T-cell (primary cell): ENCODE measurements at regions not wholly inside any gene's neighbourhood (a gene's known extent, or its start where the extent isn't known, plus 50 kb on each side); places are given as distances from the start of the nearest gene placed in this dataset.

Source experiments
- ATAC-seq, 4 experiments: fragments of 200-7000 bp in 3 of 4; fragments of 150-1000 bp in 1 of 4; cut with Tn5 transposase; replicated peaks in 1 of 4; 1 replicate in 3 of 4; 2 replicates in 1 of 4; pipeline ENCODE4 v1.10.0; 2021; ENCODE audit warnings: moderate library complexity in 3 of 4, mild to moderate bottlenecking in 2 of 4, moderate number of reproducible peaks in 1 of 4
- CTCF ChIA-PET, 2 donors: fragments of 300-600 bp; sonication (Branson Sonifier 250); formaldehyde crosslinking; loops; one replicate each; lab custom pipeline; 2022; ENCODE audit warnings: antibody characterized with exemption in 2 of 2; lab: Charles Lee
- POLR2A ChIA-PET, 2 donors: fragments of 300-600 bp; sonication (Branson Sonifier 250); formaldehyde crosslinking; loops; one replicate each; lab custom pipeline; 2022; ENCODE audit warnings: antibody characterized with exemption in 2 of 2; lab: Charles Lee
- DNase-seq, 35 experiments: peaks; one replicate each; pipeline versions ENCODE4 v3.0.0 to v3.0.0-alpha.2; 2013 to 2023
- H3K27ac ChIP-seq: one replicate; pipeline ENCODE4 v1.5.1; 2013; ENCODE audit warnings: low read length
- H3K27me3 ChIP-seq, 2 experiments: replicated peaks in 1 of 2; 1 replicate in 1 of 2; 2 replicates in 1 of 2; pipeline versions ENCODE4 v1.6.1 to v1.7.0; 2013; ENCODE audit warnings: low read length in 1 of 2, mixed read lengths in 1 of 2; ENCODE audit not compliant: control insufficient read depth in 2 of 2, insufficient read depth in 2 of 2; ENCODE audit errors: extremely low read depth in 1 of 2
- H3K36me3 ChIP-seq, 2 donors: 1 replicate in 1 of 2; 2 replicates in 1 of 2; pipeline versions ENCODE4 v1.6.1 to v1.7.0; 2013; ENCODE audit warnings: low read length in 1 of 2; ENCODE audit not compliant: control insufficient read depth in 2 of 2, insufficient read depth in 1 of 2; ENCODE audit errors: extremely low read depth in 1 of 2
- H3K4me1 ChIP-seq, 2 experiments: 1 replicate in 1 of 2; 2 replicates in 1 of 2; pipeline versions ENCODE4 v1.6.1 to v1.7.0; 2013; ENCODE audit warnings: low read length in 2 of 2, mixed read lengths in 1 of 2; ENCODE audit not compliant: insufficient read depth in 2 of 2, control insufficient read depth in 1 of 2; ENCODE audit errors: extremely low read depth in 1 of 2
- H3K4me3 ChIP-seq, 2 donors: 1 replicate in 1 of 2; 2 replicates in 1 of 2; pipeline versions ENCODE4 v1.5.1 to v1.7.0; 2013; ENCODE audit warnings: mild to moderate bottlenecking in 2 of 2, low read length in 1 of 2, moderate library complexity in 1 of 2; ENCODE audit not compliant: control insufficient read depth in 1 of 2; ENCODE audit errors: extremely low read depth in 1 of 2
- H3K9me3 ChIP-seq: 2 replicates; pipeline ENCODE4 v1.7.0; 2013
- H3K27ac Mint-ChIP-seq, 2 donors: one replicate each; pipeline ENCODE4 v1.8.0; 2020 to 2021; ENCODE audit warnings: mild to moderate bottlenecking in 2 of 2, mixed read lengths in 2 of 2
- H3K27me3 Mint-ChIP-seq, 2 donors: one replicate each; pipeline ENCODE4 v1.8.0; 2021 to 2022; ENCODE audit warnings: mixed read lengths in 2 of 2
- H3K36me3 Mint-ChIP-seq: one replicate; pipeline ENCODE4 v1.8.0; 2021; ENCODE audit warnings: mixed read lengths
- H3K4me1 Mint-ChIP-seq, 3 donors: one replicate each; pipeline ENCODE4 v1.8.0; 2020 to 2022; ENCODE audit warnings: mixed read lengths in 3 of 3, mild to moderate bottlenecking in 1 of 3
- H3K4me3 Mint-ChIP-seq, 3 donors: one replicate each; pipeline ENCODE4 v1.8.0; 2020 to 2022; ENCODE audit warnings: mild to moderate bottlenecking in 3 of 3, mixed read lengths in 3 of 3, moderate library complexity in 3 of 3
- H3K9me3 Mint-ChIP-seq, 3 donors: one replicate each; pipeline ENCODE4 v1.8.0; 2020 to 2022; ENCODE audit warnings: mixed read lengths in 3 of 3
- WGBS: methylation state at CpG from one replicate; pipeline ENCODE4 v1.1.5; 2013; ENCODE audit warnings: missing lambda C conversion rate; ENCODE audit not compliant: insufficient coverage; 5-methylcytosine and 5-hydroxymethylcytosine counted together

GRCh38 chr5:176184608-176185132, 53.6 kb upstream of the SIMC1 start:
- CTCF ChIA-PET = no interaction called here

GRCh38 chr5:176185133-176185733, 53.0 kb upstream of the SIMC1 start:
- no peak overlapping the region for H3K4me3 Mint-ChIP-seq
- H3K27ac Mint-ChIP-seq = no peak overlapping the region
- DNase-seq (no peak), ATAC-seq (no peak)
- ChIA-PET POLR2A (no interaction called here), CTCF (interaction anchor here in 1 of 2 donors (0.7 kb wide), 1 partner anchor 170 kb away, joined by 10 read pairs; no protein-coding TSS in a partner anchor)
- H3K4me1 Mint-ChIP-seq = no peaks in the 10 kb centered on the region
- H3K4me3 ChIP-seq = no peak overlapping the region
- peaks cover 5 to 10% of the 10 kb centered on the region in 2 experiments for H3K27me3 ChIP-seq
- H3K27me3 Mint-ChIP-seq = peaks cover 13 to 16% of the 10 kb centered on the region in 2 donors
- H3K36me3 Mint-ChIP-seq = no peaks in the 10 kb centered on the region
- no peaks in the 10 kb centered on the region for H3K9me3 Mint-ChIP-seq
- no peak overlapping the region for H3K27ac ChIP-seq
- 70% methylated on average over 4 of the region's 9 CpGs for WGBS
- H3K9me3 ChIP-seq = no peaks in the 10 kb centered on the region
- H3K4me1 ChIP-seq = no peaks in the 10 kb centered on the region
- no peaks in the 10 kb centered on the region for H3K36me3 ChIP-seq

More at GRCh38 chr5:176184608-176185132, 53.6 kb upstream of the SIMC1 start:
- Mint-ChIP-seq H3K36me3 (no peaks in the 10 kb centered on the region), H3K27me3 (peaks cover 15 to 21% of the 10 kb centered on the region in 2 donors), H3K4me1 (no peaks in the 10 kb centered on the region), H3K4me3 (no peak overlapping the region), H3K27ac (no peak overlapping the region), H3K9me3 (no peaks in the 10 kb centered on the region)
- Histone ChIP-seq H3K36me3 (no peaks in the 10 kb centered on the region), H3K4me3 (no peak overlapping the region), H3K4me1 (no peaks in the 10 kb centered on the region), H3K9me3 (no peaks in the 10 kb centered on the region), H3K27ac (no peak overlapping the region), H3K27me3 (peaks cover 6 to 10% of the 10 kb centered on the region in 2 experiments)
- 100% methylated on average over 1 of the region's 6 CpGs for WGBS
- POLR2A ChIA-PET = no interaction called here
- no peak for ATAC-seq
- DNase-seq = no peak

GRCh38 chr5:176186107-176186506, 52.1 kb upstream of the SIMC1 start:
- peaks cover 11 to 13% of the 10 kb centered on the region in 2 donors for H3K27me3 Mint-ChIP-seq
- ATAC-seq (no peak), DNase-seq (no peak)
- H3K27me3 ChIP-seq = peaks cover 2 to 10% of the 10 kb centered on the region in 2 experiments
- ChIA-PET POLR2A (no interaction called here), CTCF (interaction anchor here in 1 of 2 donors (0.7 kb wide), 1 partner anchor 169 kb away, joined by 10 read pairs; no protein-coding TSS in a partner anchor)
- no peak overlapping the region for H3K4me3 ChIP-seq
- H3K4me3 Mint-ChIP-seq = no peak overlapping the region
- no peaks in the 10 kb centered on the region for H3K36me3 ChIP-seq
- no peak overlapping the region for H3K27ac ChIP-seq
- H3K27ac Mint-ChIP-seq = no peak overlapping the region
- no peaks in the 10 kb centered on the region for H3K9me3 ChIP-seq
- no peaks in the 10 kb centered on the region for H3K4me1 ChIP-seq
- H3K4me1 Mint-ChIP-seq = no peaks in the 10 kb centered on the region
- no peaks in the 10 kb centered on the region for H3K36me3 Mint-ChIP-seq
- no CpG with 5 or more reads among the region's 3 CpGs for WGBS
- no peaks in the 10 kb centered on the region for H3K9me3 Mint-ChIP-seq

GRCh38 chr5:176187276-176188062, 50.8 kb upstream of the SIMC1 start:
- no peaks in the 10 kb centered on the region for H3K9me3 Mint-ChIP-seq
- no peak for ATAC-seq
- Histone ChIP-seq H3K4me3 (no peak overlapping the region), H3K36me3 (no peaks in the 10 kb centered on the region), H3K27me3 (peaks cover 2 to 18% of the 10 kb centered on the region in 2 experiments), H3K4me1 (no peaks in the 10 kb centered on the region), H3K27ac (no peak overlapping the region), H3K9me3 (no peaks in the 10 kb centered on the region)
- 78% methylated on average over 15 of the region's 17 CpGs for WGBS
- H3K4me1 Mint-ChIP-seq = no peaks in the 10 kb centered on the region
- DNase-seq = no peak
- no peak overlapping the region for H3K27ac Mint-ChIP-seq
- peaks cover 2 to 3% of the 10 kb centered on the region in 2 donors for H3K27me3 Mint-ChIP-seq
- no peak overlapping the region for H3K4me3 Mint-ChIP-seq
- POLR2A ChIA-PET = no interaction called here
- no peaks in the 10 kb centered on the region for H3K36me3 Mint-ChIP-seq
- CTCF ChIA-PET = no interaction called here

- DNase-seq (no peak), ATAC-seq (no peak)
- no peak overlapping the region for H3K4me3 ChIP-seq
- 81% methylated on average over 2 of the region's 7 CpGs for WGBS
- no peaks in the 10 kb centered on the region for H3K36me3 ChIP-seq
- Mint-ChIP-seq H3K9me3 (no peaks in the 10 kb centered on the region), H3K4me3 (no peak overlapping the region), H3K4me1 (no peaks in the 10 kb centered on the region), H3K27ac (no peak overlapping the region), H3K36me3 (no peaks in the 10 kb centered on the region), H3K27me3 (peaks cover 0 to 3% of the 10 kb centered on the region in 2 donors)
- H3K4me1 ChIP-seq = no peaks in the 10 kb centered on the region
- ChIA-PET CTCF (no interaction called here), POLR2A (no interaction called here)
- no peaks in the 10 kb centered on the region for H3K9me3 ChIP-seq
- H3K27me3 ChIP-seq = peaks cover 2 to 21% of the 10 kb centered on the region in 2 experiments
- H3K27ac ChIP-seq = no peak overlapping the region
Observed at GRCh38 chr5:176188085-176188484, 50.1 kb upstream of the SIMC1 start.
